Gastroesophageal sphincter (tissue), 4 donors: ENCODE measurements at regions not wholly inside any gene's neighbourhood (a gene's known extent, or its start where the extent isn't known, plus 50 kb on each side); places are given as distances from the start of the nearest gene placed in this dataset.

Experiments used
- ATAC-seq: fragments of 150-250 bp; one replicate; pipeline ENCODE4 v1.9.1; 2016; ENCODE audit warnings: mild to moderate bottlenecking, moderate library complexity
- H3K27ac ChIP-seq, 4 donors: fragments of 200-600 bp; sonication (generic) in 3 of 4; 1 replicate in 3 of 4; 2 replicates in 1 of 4; pipeline ENCODE4 v1.5.1; 2016 to 2019
- H3K27me3 ChIP-seq: fragments of 200-600 bp; sonication (generic); one replicate; pipeline ENCODE4 v1.5.1; 2019
- H3K36me3 ChIP-seq, 2 donors: fragments of 200-600 bp; sonication (generic); one replicate each; pipeline ENCODE4 v1.5.1; 2019; ENCODE audit warnings: control low read depth in 1 of 2
- H3K4me1 ChIP-seq, 3 donors: fragments of 200-600 bp; sonication (generic); 1 replicate in 2 of 3; 2 replicates in 1 of 3; pipeline ENCODE4 v1.5.1; 2016 to 2019; ENCODE audit warnings: control low read depth in 2 of 3
- H3K4me3 ChIP-seq, 2 donors: fragments of 200-600 bp; sonication (generic); one replicate each; pipeline ENCODE4 v1.5.1; 2019; ENCODE audit warnings: mild to moderate bottlenecking in 1 of 2, moderate library complexity in 1 of 2
- H3K9me3 ChIP-seq, 3 donors: fragments of 200-600 bp; sonication (generic); one replicate each; pipeline ENCODE4 v1.5.1; 2017 to 2019; ENCODE audit warnings: control low read depth in 2 of 3
- CTCF ChIP-seq, 4 experiments: fragments of 200-600 bp in 2 of 4; fragments of 450-650 bp in 2 of 4; sonication (generic) in 1 of 4; IDR thresholded peaks; one replicate each; pipeline ENCODE4 v1.5.1; 2017 to 2019; ENCODE audit warnings: antibody characterized with exemption in 4 of 4, mild to moderate bottlenecking in 2 of 4, moderate library complexity in 2 of 4
- EP300 ChIP-seq: sonication (generic); formaldehyde crosslinking; IDR thresholded peaks from one replicate; pipeline ENCODE4 v1.6.1; 2017; ENCODE audit warnings: antibody characterized with exemption, mild to moderate bottlenecking
- POLR2A ChIP-seq, 2 donors: fragments of 450-650 bp; IDR thresholded peaks; one replicate each; pipeline ENCODE4 v1.6.1; 2017; ENCODE audit warnings: antibody characterized with exemption in 2 of 2, mild to moderate bottlenecking in 2 of 2, moderate library complexity in 1 of 2
- WGBS, 2 donors: methylation state at CpG; one replicate each; pipeline ENCODE4 v1.1.5; 2018; ENCODE audit warnings: low coverage in 1 of 2; 5-methylcytosine and 5-hydroxymethylcytosine counted together

- no peaks in the 10 kb centered on the region for H3K27me3 ChIP-seq
- H3K27ac ChIP-seq, result no peak overlapping the region
- ATAC-seq, result no peak
- H3K36me3 ChIP-seq, result no peaks in the 10 kb centered on the region
- no peak overlapping the region for H3K4me3 ChIP-seq
- H3K9me3 ChIP-seq, result no peaks in the 10 kb centered on the region
- no peaks in the 10 kb centered on the region for H3K4me1 ChIP-seq
- TF ChIP-seq EP300 (no peak), CTCF (IDR thresholded peaks at IDR 0.05) (no peak), POLR2A (IDR thresholded peaks at IDR 0.05) (no peak)
- WGBS, 2 donors, result 58 to 100% methylated on average over 1 to 2 of the region's 2 CpGs
Observed at GRCh38 chrX:93985344-93986307, 311.6 kb downstream of the FAM133A start.
